ENCODE measurements at regions not wholly inside any gene's neighbourhood (a gene's known extent, or its start where the extent isn't known, plus 50 kb on each side); places are given as distances from the start of the nearest gene placed in this dataset.

GRCh38 chr6:145235207-145235606, 500.1 kb downstream of the EPM2A start:
- no peaks in the 10 kb centered on the region for H3K27me3 ChIP-seq
- no peaks in the 10 kb centered on the region for H3K4me1 ChIP-seq
- no peaks in the 10 kb centered on the region for H3K9me3 ChIP-seq
- no peak overlapping the region for H3K27ac ChIP-seq
- TF ChIP-seq POLR2AphosphoS5 (IDR thresholded peaks at IDR 0.05; ENCODE audit: insufficient read depth in 1 of 2, low read depth in 1 of 2) (no peak), POLR2A (IDR thresholded peaks at IDR 0.05) (no peak), CTCF (IDR thresholded peaks at IDR 0.05) (no peak)
- DNase-seq (ENCODE audit: extremely low spot score in 2 of 2) = no peak
- no peaks in the 10 kb centered on the region for H3K36me3 ChIP-seq
- no peak overlapping the region for H3K4me3 ChIP-seq
- intact Hi-C loops (cut with DNase I) = no loop called here

GRCh38 chr6:145238787-145239186, 496.5 kb downstream of the EPM2A start:
- no peak for DNase-seq (ENCODE audit: extremely low spot score in 2 of 2)
- H3K36me3 ChIP-seq = no peaks in the 10 kb centered on the region
- intact Hi-C loops (cut with DNase I) = no loop called here
- no peaks in the 10 kb centered on the region for H3K27me3 ChIP-seq
- H3K9me3 ChIP-seq = no peaks in the 10 kb centered on the region
- no peak overlapping the region for H3K27ac ChIP-seq
- no peak overlapping the region for H3K4me3 ChIP-seq
- TF ChIP-seq POLR2A (IDR thresholded peaks at IDR 0.05) (no peak), CTCF (IDR thresholded peaks at IDR 0.05) (no peak), POLR2AphosphoS5 (IDR thresholded peaks at IDR 0.05; ENCODE audit: insufficient read depth in 1 of 2, low read depth in 1 of 2) (no peak)
- H3K4me1 ChIP-seq = no peaks in the 10 kb centered on the region

- Histone ChIP-seq H3K9me3 (no peaks in the 10 kb centered on the region), H3K4me3 (no peak overlapping the region), H3K36me3 (no peaks in the 10 kb centered on the region), H3K27ac (no peak overlapping the region), H3K4me1 (peaks cover 6% of the 10 kb centered on the region), H3K27me3 (no peaks in the 10 kb centered on the region)
- no peak for DNase-seq (ENCODE audit: extremely low spot score in 2 of 2)
- intact Hi-C loops (cut with DNase I) = no loop called here
- TF ChIP-seq CTCF (IDR thresholded peaks at IDR 0.05) (no peak), POLR2AphosphoS5 (IDR thresholded peaks at IDR 0.05; ENCODE audit: insufficient read depth in 1 of 2, low read depth in 1 of 2) (no peak), POLR2A (IDR thresholded peaks at IDR 0.05) (no peak)
Measured at GRCh38 chr6:145241039-145241438, 494.3 kb downstream of the EPM2A start.

- no peak for DNase-seq (ENCODE audit: extremely low spot score in 2 of 2)
- Histone ChIP-seq H3K4me3 (no peak overlapping the region), H3K36me3 (no peaks in the 10 kb centered on the region), H3K4me1 (peaks cover 6% of the 10 kb centered on the region), H3K27ac (no peak overlapping the region), H3K9me3 (no peaks in the 10 kb centered on the region), H3K27me3 (no peaks in the 10 kb centered on the region)
- TF ChIP-seq CTCF (IDR thresholded peaks at IDR 0.05) (no peak), POLR2A (IDR thresholded peaks at IDR 0.05) (no peak), POLR2AphosphoS5 (IDR thresholded peaks at IDR 0.05; ENCODE audit: insufficient read depth in 1 of 2, low read depth in 1 of 2) (no peak)
- intact Hi-C loops (cut with DNase I) = no loop called here
Measured at GRCh38 chr6:145241721-145242120, 493.6 kb downstream of the EPM2A start.

- no peaks in the 10 kb centered on the region for H3K27me3 ChIP-seq
- no peak overlapping the region for H3K27ac ChIP-seq
- H3K9me3 ChIP-seq = no peaks in the 10 kb centered on the region
- intact Hi-C loops (cut with DNase I) = no loop called here
- peaks cover 6% of the 10 kb centered on the region for H3K4me1 ChIP-seq
- H3K36me3 ChIP-seq = no peaks in the 10 kb centered on the region
- TF ChIP-seq CTCF (IDR thresholded peaks at IDR 0.05) (no peak), POLR2AphosphoS5 (IDR thresholded peaks at IDR 0.05; ENCODE audit: insufficient read depth in 1 of 2, low read depth in 1 of 2) (no peak)
- DNase-seq (ENCODE audit: extremely low spot score in 2 of 2) = no peak
- no peak overlapping the region for H3K4me3 ChIP-seq
Measured at GRCh38 chr6:145244349-145245100, 490.8 kb downstream of the EPM2A start.

All from vagina (tissue), 2 donors.